ENCODE measurements at regions not wholly inside any gene's neighbourhood (a gene's known extent, or its start where the extent isn't known, plus 50 kb on each side); places are given as distances from the start of the nearest gene placed in this dataset.

- H3K4me1 Mint-ChIP-seq (ENCODE audit: low read depth, unreplicated experiment), result no peaks in the 10 kb centered on the region
- Histone ChIP-seq H2AFZ (ENCODE audit: low read depth, low read length) (no peak overlapping the region), H3K4me1 (ENCODE audit: insufficient read depth, low read length) (no peaks in the 10 kb centered on the region), H4K20me1 (ENCODE audit: insufficient read depth, low read length) (no peaks in the 10 kb centered on the region), H3K79me2 (ENCODE audit: insufficient read depth, low read length) (no peaks in the 10 kb centered on the region), H3K36me3 (ENCODE audit: insufficient read depth, low read length) (no peaks in the 10 kb centered on the region), H3K4me2 (ENCODE audit: low read length) (no peak overlapping the region), H3K27me3 (ENCODE audit: insufficient read depth, low read length) (no peaks in the 10 kb centered on the region), H3K9ac (ENCODE audit: low read length) (no peak overlapping the region), H3K9me3 (ENCODE audit: insufficient read depth, low read depth, low read length) (no peaks in the 10 kb centered on the region), H3K27ac (ENCODE audit: low read depth, low read length) (no peak overlapping the region), H3K4me3 (ENCODE audit: insufficient read depth, low read depth, low read length) (no peak overlapping the region)
- no peak for FAIRE-seq
- no peak overlapping the region for H3K4me3 Mint-ChIP-seq (ENCODE audit: unreplicated experiment)
- peaks cover 2% of the 10 kb centered on the region for H3K9me3 Mint-ChIP-seq (ENCODE audit: unreplicated experiment)
- TF ChIP-seq EZH2 (IDR thresholded peaks at IDR 0.05; ENCODE audit: insufficient read depth, low read length), result no peak
- TF ChIP-seq CTCF (IDR thresholded peaks at IDR 0.05; ENCODE audit: insufficient read depth, low read depth, low read length), result no peak
- peaks cover 2% of the 10 kb centered on the region for H3K27me3 Mint-ChIP-seq (ENCODE audit: low read depth, unreplicated experiment)
- H3K27ac Mint-ChIP-seq (ENCODE audit: unreplicated experiment), result no peak overlapping the region
- no peaks in the 10 kb centered on the region for H3K36me3 Mint-ChIP-seq (ENCODE audit: low read depth, unreplicated experiment)
- DNase-seq (ENCODE audit: low read depth), result no peak
These were observed 168.7 kb downstream of the SCG2 start for GRCh38 chr2:223433461-223433860.

- H3K9me3 ChIP-seq (ENCODE audit: insufficient read depth, low read depth, low read length), result no peaks in the 10 kb centered on the region
- H3K4me3 ChIP-seq (ENCODE audit: insufficient read depth, low read depth, low read length), result no peak overlapping the region
- no peak overlapping the region for H3K9ac ChIP-seq (ENCODE audit: low read length)
- H3K27ac ChIP-seq (ENCODE audit: low read depth, low read length), result no peak overlapping the region
- H3K27me3 ChIP-seq (ENCODE audit: insufficient read depth, low read length), result no peaks in the 10 kb centered on the region
- TF ChIP-seq CTCF (IDR thresholded peaks at IDR 0.05; ENCODE audit: insufficient read depth, low read depth, low read length) (no peak), EZH2 (IDR thresholded peaks at IDR 0.05; ENCODE audit: insufficient read depth, low read length) (no peak)
- DNase-seq (ENCODE audit: low read depth) (no peak), FAIRE-seq (no peak)
- no peaks in the 10 kb centered on the region for H3K36me3 ChIP-seq (ENCODE audit: insufficient read depth, low read length)
- Mint-ChIP-seq H3K9me3 (ENCODE audit: unreplicated experiment) (peaks cover 2% of the 10 kb centered on the region), H3K4me3 (ENCODE audit: unreplicated experiment) (no peak overlapping the region), H3K36me3 (ENCODE audit: low read depth, unreplicated experiment) (no peaks in the 10 kb centered on the region), H3K27me3 (ENCODE audit: low read depth, unreplicated experiment) (peaks cover 4% of the 10 kb centered on the region), H3K27ac (ENCODE audit: unreplicated experiment) (no peak overlapping the region), H3K4me1 (ENCODE audit: low read depth, unreplicated experiment) (no peaks in the 10 kb centered on the region)
- H4K20me1 ChIP-seq (ENCODE audit: insufficient read depth, low read length), result no peaks in the 10 kb centered on the region
- H3K4me2 ChIP-seq (ENCODE audit: low read length), result no peak overlapping the region
- H2AFZ ChIP-seq (ENCODE audit: low read depth, low read length), result no peak overlapping the region
- no peaks in the 10 kb centered on the region for H3K79me2 ChIP-seq (ENCODE audit: insufficient read depth, low read length)
- no peaks in the 10 kb centered on the region for H3K4me1 ChIP-seq (ENCODE audit: insufficient read depth, low read length)
These were observed 164.4 kb downstream of the SCG2 start for GRCh38 chr2:223437788-223438187.

GRCh38 chr2:223439184-223439583, 163.0 kb downstream of the SCG2 start:
- Histone ChIP-seq H2AFZ (ENCODE audit: low read depth, low read length) (no peak overlapping the region), H3K4me3 (ENCODE audit: insufficient read depth, low read depth, low read length) (no peak overlapping the region), H3K27me3 (ENCODE audit: insufficient read depth, low read length) (no peaks in the 10 kb centered on the region), H3K4me2 (ENCODE audit: low read length) (no peak overlapping the region), H3K27ac (ENCODE audit: low read depth, low read length) (no peak overlapping the region), H3K9me3 (ENCODE audit: insufficient read depth, low read depth, low read length) (no peaks in the 10 kb centered on the region), H3K4me1 (ENCODE audit: insufficient read depth, low read length) (no peaks in the 10 kb centered on the region), H4K20me1 (ENCODE audit: insufficient read depth, low read length) (no peaks in the 10 kb centered on the region), H3K36me3 (ENCODE audit: insufficient read depth, low read length) (no peaks in the 10 kb centered on the region), H3K9ac (ENCODE audit: low read length) (no peak overlapping the region), H3K79me2 (ENCODE audit: insufficient read depth, low read length) (no peaks in the 10 kb centered on the region)
- Mint-ChIP-seq H3K27me3 (ENCODE audit: low read depth, unreplicated experiment) (peaks cover 4% of the 10 kb centered on the region), H3K4me3 (ENCODE audit: unreplicated experiment) (no peak overlapping the region), H3K27ac (ENCODE audit: unreplicated experiment) (no peak overlapping the region), H3K36me3 (ENCODE audit: low read depth, unreplicated experiment) (no peaks in the 10 kb centered on the region), H3K9me3 (ENCODE audit: unreplicated experiment) (peaks cover 2% of the 10 kb centered on the region), H3K4me1 (ENCODE audit: low read depth, unreplicated experiment) (no peaks in the 10 kb centered on the region)
- no peak for FAIRE-seq
- DNase-seq (ENCODE audit: low read depth), result no peak
- TF ChIP-seq EZH2 (IDR thresholded peaks at IDR 0.05; ENCODE audit: insufficient read depth, low read length) (no peak), CTCF (IDR thresholded peaks at IDR 0.05; ENCODE audit: insufficient read depth, low read depth, low read length) (no peak)
